ENCODE measurements at regions not wholly inside any gene's neighbourhood (a gene's known extent, or its start where the extent isn't known, plus 50 kb on each side); places are given as distances from the start of the nearest gene placed in this dataset.
"Not testable (repeated sequence)": the region's sequence is repeated elsewhere in the genome, so short reads cannot be mapped to it uniquely, and the experiment has no call there.

- no peak for DNase-seq
Measured at GRCh38 chr7:69243016-69243415, 355.3 kb upstream of the AUTS2 start.

GRCh38 chr7:69244701-69245100 is 353.6 kb upstream of the AUTS2 start:
- DNase-seq, result no peak

- DNase-seq, result no peak
Measured at GRCh38 chr7:69245646-69246045, 352.6 kb upstream of the AUTS2 start.

- DNase-seq, result no peak
Measured at GRCh38 chr7:69246758-69247157, 351.5 kb upstream of the AUTS2 start.

GRCh38 chr7:69248382-69248828 is 349.9 kb upstream of the AUTS2 start:
- DNase-seq, result not testable (repeated sequence)

- DNase-seq, result no peak
Measured at GRCh38 chr7:69250958-69251357, 347.3 kb upstream of the AUTS2 start.

- no peak for DNase-seq
Measured at GRCh38 chr7:69254643-69255042, 343.6 kb upstream of the AUTS2 start.

- DNase-seq, result no peak
Measured at GRCh38 chr7:69256634-69257081, 341.6 kb upstream of the AUTS2 start.

- no peak for DNase-seq
Measured at GRCh38 chr7:69257592-69257991, 340.7 kb upstream of the AUTS2 start.

GRCh38 chr7:69259445-69259844 is 338.8 kb upstream of the AUTS2 start:
- no peak for DNase-seq

- no peak for DNase-seq
Measured at GRCh38 chr7:69260023-69260422, 338.3 kb upstream of the AUTS2 start.

- no peak for DNase-seq
Measured at GRCh38 chr7:69263550-69263949, 334.7 kb upstream of the AUTS2 start.

GRCh38 chr7:69269806-69270205 is 328.5 kb upstream of the AUTS2 start:
- DNase-seq, result no peak

GRCh38 chr7:69272101-69272500 is 326.2 kb upstream of the AUTS2 start:
- DNase-seq, result no peak

GRCh38 chr7:69276011-69276729 is 322.1 kb upstream of the AUTS2 start:
- no peak for DNase-seq

GRCh38 chr7:69277366-69277765 is 320.9 kb upstream of the AUTS2 start:
- no peak for DNase-seq

- no peak for DNase-seq
Measured at GRCh38 chr7:69282946-69283345, 315.3 kb upstream of the AUTS2 start.

- DNase-seq, result no peak
Measured at GRCh38 chr7:69283421-69283820, 314.9 kb upstream of the AUTS2 start.

- DNase-seq, result no peak
Measured at GRCh38 chr7:69285854-69286253, 312.4 kb upstream of the AUTS2 start.

GRCh38 chr7:69295977-69296376 is 302.3 kb upstream of the AUTS2 start:
- DNase-seq, result no peak

- no peak for DNase-seq
Measured at GRCh38 chr7:69301253-69301652, 297.0 kb upstream of the AUTS2 start.

- no peak for DNase-seq
Measured at GRCh38 chr7:69309601-69310000, 288.7 kb upstream of the AUTS2 start.

GRCh38 chr7:69311489-69311888 is 286.8 kb upstream of the AUTS2 start:
- no peak for DNase-seq

GRCh38 chr7:69313852-69314251 is 284.4 kb upstream of the AUTS2 start:
- not testable (repeated sequence) for DNase-seq

- DNase-seq, result no peak
Measured at GRCh38 chr7:69318794-69319193, 279.5 kb upstream of the AUTS2 start.

Data from Kasumi-1 (cell line).